HCT116 (cell line): ENCODE measurements at regions not wholly inside any gene's neighbourhood (a gene's known extent, or its start where the extent isn't known, plus 50 kb on each side); places are given as distances from the start of the nearest gene placed in this dataset.

Source experiments
- ATAC-seq: fragments of 200-7000 bp; cut with Tn5 transposase; 2 replicates; pipeline ENCODE4 v1.9.1; 2020; ENCODE audit warnings: mild to moderate bottlenecking, moderate library complexity
- BruUV-seq: library from RNA; stranded (reverse); fragments of 400-500 nt; replicated peaks from 2 replicates; lab custom pipeline; 2021; lab: Mats Ljungman, UMichigan
- CTCF ChIA-PET: fragments of 300-600 bp; sonication (Branson Sonifier 250); formaldehyde crosslinking; loops from one replicate; lab custom pipeline; 2021; ENCODE audit warnings: antibody characterized with exemption; lab: Charles Lee
- POLR2A ChIA-PET: fragments of 300-600, 350-600 bp; sonication (Branson Sonifier 250); formaldehyde crosslinking; loops from one replicate; lab custom pipeline; 2021; ENCODE audit warnings: antibody characterized with exemption; lab: Charles Lee
- RAD21 ChIA-PET, 2 experiments: fragments of 300-600 bp; sonication (Branson Sonifier 250); formaldehyde crosslinking; loops; one replicate each; lab custom pipeline; 2023; ENCODE audit warnings: low total read pairs in 2 of 2; ENCODE audit not compliant: uncharacterized antibody in 2 of 2, unreplicated experiment in 2 of 2, low non-redundant PET in 1 of 2; lab: Charles Lee
- DNase-seq: peaks from one replicate; pipeline ENCODE4 v3.0.0-alpha.2; 2010; ENCODE audit warnings: low read depth, low spot score
- H2AFZ ChIP-seq: fragments of 200-600 bp; shearing (Covaris generic), sonication (generic); 2 replicates; pipeline ENCODE4 v1.6.1; 2017; ENCODE audit warnings: low read depth, mixed run types, mixed read lengths, antibody characterized with exemption, low read length; ENCODE audit not compliant: poor library complexity, severe bottlenecking
- H3K27ac ChIP-seq: 2 replicates; pipeline ENCODE4 v1.5.1; 2012; ENCODE audit warnings: low read depth, low read length
- H3K27me3 ChIP-seq: fragments of 200-600 bp; sonication (generic); 2 replicates; pipeline ENCODE4 v1.6.1; 2016; ENCODE audit warnings: mixed run types, low read length, mixed read lengths; ENCODE audit not compliant: insufficient read depth
- H3K36me3 ChIP-seq, 2 experiments: fragments of 200-500 bp in 1 of 2; fragments of 200-600 bp in 1 of 2; sonication (Bioruptor generic) in 1 of 2; sonication (generic) in 1 of 2; 2 replicates each; pipeline versions ENCODE4 v1.5.1 to v1.6.1; 2014 to 2016; ENCODE audit warnings: low read length in 2 of 2, inconsistent platforms in 1 of 2, mixed read lengths in 1 of 2, mixed run types in 1 of 2; ENCODE audit not compliant: insufficient read depth in 2 of 2, control insufficient read depth in 1 of 2
- H3K4me1 ChIP-seq, 2 experiments: fragments of 200-600 bp in 1 of 2; sonication (generic) in 1 of 2; 2 replicates each; pipeline versions ENCODE4 v1.5.1 to v1.6.1; 2012 to 2017; ENCODE audit warnings: low read length in 2 of 2, inconsistent platforms in 1 of 2, mild to moderate bottlenecking in 1 of 2, mixed read lengths in 1 of 2, mixed run types in 1 of 2, moderate library complexity in 1 of 2; ENCODE audit not compliant: insufficient read depth in 2 of 2, control insufficient read depth in 1 of 2
- H3K4me2 ChIP-seq: fragments of 200-600 bp; sonication (generic); 2 replicates; pipeline ENCODE4 v1.6.1; 2017; ENCODE audit warnings: mixed run types, low read length, mixed read lengths
- H3K4me3 ChIP-seq, 2 experiments: fragments of 200-600 bp in 1 of 2; sonication (generic) in 1 of 2; replicated peaks in 1 of 2; 2 replicates each; pipeline ENCODE4 v1.5.1; 2011 to 2016; ENCODE audit warnings: low read length in 2 of 2, control low read depth in 1 of 2, low read depth in 1 of 2, mild to moderate bottlenecking in 1 of 2, mixed read lengths in 1 of 2, mixed run types in 1 of 2
- H3K79me2 ChIP-seq: fragments of 200-600 bp; sonication (generic); 2 replicates; pipeline ENCODE4 v1.6.1; 2017; ENCODE audit warnings: mild to moderate bottlenecking, mixed run types, low read length, moderate library complexity, mixed read lengths; ENCODE audit not compliant: insufficient read depth
- H3K9ac ChIP-seq: fragments of 200-600 bp; sonication (generic); 2 replicates; pipeline ENCODE4 v1.6.1; 2016; ENCODE audit warnings: low read length, mixed read lengths
- H3K9me2 ChIP-seq: fragments of 200-600 bp; sonication (generic), shearing (Covaris generic); 2 replicates; pipeline ENCODE4 v1.6.1; 2017; ENCODE audit warnings: mixed run types, mild to moderate bottlenecking, moderate library complexity; ENCODE audit not compliant: insufficient read depth
- H3K9me3 ChIP-seq, 2 experiments: fragments of 200-500 bp in 1 of 2; fragments of 200-600 bp in 1 of 2; sonication (Bioruptor generic) in 1 of 2; sonication (generic) in 1 of 2; 2 replicates each; pipeline ENCODE4 v1.6.1; 2014 to 2017; ENCODE audit warnings: low read length in 2 of 2, mixed read lengths in 2 of 2, inconsistent platforms in 1 of 2, low read depth in 1 of 2, mild to moderate bottlenecking in 1 of 2, mixed run types in 1 of 2, moderate library complexity in 1 of 2; ENCODE audit not compliant: control insufficient read depth in 1 of 2, insufficient read depth in 1 of 2
- H4K20me1 ChIP-seq: fragments of 200-600 bp; sonication (generic), shearing (Covaris generic); 2 replicates; pipeline ENCODE4 v1.6.1; 2017; ENCODE audit warnings: mixed run types, mild to moderate bottlenecking, moderate library complexity; ENCODE audit not compliant: insufficient read depth
- CEBPB ChIP-seq: IDR thresholded peaks from 2 replicates; pipeline ENCODE4 v1.6.1; 2012; ENCODE audit warnings: low read depth
- FOSL1 ChIP-seq: IDR thresholded peaks from 2 replicates; pipeline ENCODE4 v1.6.1; 2012; ENCODE audit warnings: low read depth
- JUND ChIP-seq: IDR thresholded peaks from 2 replicates; pipeline ENCODE4 v1.6.1; 2012
- POLR2AphosphoS5 ChIP-seq: IDR thresholded peaks from 2 replicates; pipeline ENCODE4 v1.6.1; 2011; ENCODE audit warnings: mild to moderate bottlenecking, low read depth, low read length, moderate library complexity
- RAD21 ChIP-seq: IDR thresholded peaks from 2 replicates; pipeline ENCODE4 v1.6.1; 2012; ENCODE audit warnings: low read depth, mild to moderate bottlenecking
- SP1 ChIP-seq: IDR thresholded peaks from 2 replicates; pipeline ENCODE4 v1.6.1; 2012; ENCODE audit warnings: low read depth
- SRF ChIP-seq: IDR thresholded peaks from 2 replicates; pipeline ENCODE4 v1.6.1; 2012; ENCODE audit warnings: low read depth
- YY1 ChIP-seq: IDR thresholded peaks from 2 replicates; pipeline ENCODE4 v1.6.1; 2011; ENCODE audit warnings: low read length, low read depth, moderate library complexity, mild to moderate bottlenecking; ENCODE audit not compliant: insufficient replicate concordance; ENCODE audit errors: extremely low read depth
- ZFX ChIP-seq: fragments of 450-650 bp; IDR thresholded peaks from 2 replicates; pipeline ENCODE4 v1.6.1; 2017
- intact Hi-C: fragments of 100-400 bp; cut with micrococcal nuclease; formaldehyde crosslinking; loops from 2 replicates; pipeline ENCODE4 v1.10.0; 2022
- TF ChIP-seq, protein P1 (sequence below): IDR thresholded peaks from 2 replicates; pipeline ENCODE4 v1.6.1; 2011; ENCODE audit warnings: mild to moderate bottlenecking, low read length, moderate library complexity; ENCODE audit not compliant: insufficient replicate concordance; ENCODE audit errors: extremely low read depth
- TF ChIP-seq, protein P2 (sequence below), 3 experiments: fragments of 200-600 bp in 1 of 3; sonication (generic) in 1 of 3; IDR thresholded peaks in 2 of 3; conservative IDR thresholded peaks in 1 of 3; 2 replicates each; pipeline ENCODE4 v1.5.1; 2012 to 2017; ENCODE audit warnings: low read depth in 2 of 3, low read length in 2 of 3, antibody characterized with exemption in 1 of 3, borderline replicate concordance in 1 of 3, control low read depth in 1 of 3, mild to moderate bottlenecking in 1 of 3, mixed read lengths in 1 of 3, mixed run types in 1 of 3, moderate library complexity in 1 of 3; ENCODE audit not compliant: insufficient read depth in 1 of 3

DNA sequence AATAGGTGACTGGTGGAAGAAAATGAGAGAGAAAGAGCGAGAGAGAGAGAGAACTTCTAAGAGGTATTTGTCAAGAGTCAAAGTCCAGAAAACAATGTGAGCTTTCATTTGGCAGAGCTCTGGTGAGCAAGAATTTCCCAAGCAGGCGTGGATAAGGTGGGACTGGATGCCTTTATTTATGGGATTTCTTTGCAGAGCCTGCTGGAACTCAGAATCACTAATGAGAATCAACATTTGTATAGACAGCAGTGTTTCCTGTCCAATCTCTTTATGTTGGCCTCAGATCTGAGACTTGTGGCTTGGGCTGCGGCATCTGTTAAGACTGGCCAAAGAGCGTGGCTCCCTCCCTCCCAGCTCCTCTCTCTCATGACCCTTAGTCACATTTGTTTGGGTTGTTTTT, 67.9 kb upstream of the TBL1X start:
- ChIA-PET CTCF (no interaction called here), POLR2A (no interaction called here), RAD21 (no interaction called here)
- Histone ChIP-seq H3K9me2 (no peaks in the 10 kb centered on the region), H3K27ac (no peak overlapping the region), H3K4me1 (no peaks in the 10 kb centered on the region), H2AFZ (no peak overlapping the region), H3K36me3 (no peaks in the 10 kb centered on the region), H3K4me3 (no peak overlapping the region), H4K20me1 (no peaks in the 10 kb centered on the region), H3K4me2 (no peak overlapping the region), H3K27me3 (no peaks in the 10 kb centered on the region), H3K9ac (no peak overlapping the region), H3K9me3 (no peaks in the 10 kb centered on the region), H3K79me2 (no peaks in the 10 kb centered on the region)
- ATAC-seq = no peak
- no peak for DNase-seq
- intact Hi-C loops = no loop called here
- TF ChIP-seq YY1 (no peak), SP1 (no peak), CEBPB (no peak), SRF (no peak), POLR2AphosphoS5 (no peak), ZFX (no peak), FOSL1 (no peak), RAD21 (no peak), JUND (no peak)
- TF ChIP-seq, protein P1, sequence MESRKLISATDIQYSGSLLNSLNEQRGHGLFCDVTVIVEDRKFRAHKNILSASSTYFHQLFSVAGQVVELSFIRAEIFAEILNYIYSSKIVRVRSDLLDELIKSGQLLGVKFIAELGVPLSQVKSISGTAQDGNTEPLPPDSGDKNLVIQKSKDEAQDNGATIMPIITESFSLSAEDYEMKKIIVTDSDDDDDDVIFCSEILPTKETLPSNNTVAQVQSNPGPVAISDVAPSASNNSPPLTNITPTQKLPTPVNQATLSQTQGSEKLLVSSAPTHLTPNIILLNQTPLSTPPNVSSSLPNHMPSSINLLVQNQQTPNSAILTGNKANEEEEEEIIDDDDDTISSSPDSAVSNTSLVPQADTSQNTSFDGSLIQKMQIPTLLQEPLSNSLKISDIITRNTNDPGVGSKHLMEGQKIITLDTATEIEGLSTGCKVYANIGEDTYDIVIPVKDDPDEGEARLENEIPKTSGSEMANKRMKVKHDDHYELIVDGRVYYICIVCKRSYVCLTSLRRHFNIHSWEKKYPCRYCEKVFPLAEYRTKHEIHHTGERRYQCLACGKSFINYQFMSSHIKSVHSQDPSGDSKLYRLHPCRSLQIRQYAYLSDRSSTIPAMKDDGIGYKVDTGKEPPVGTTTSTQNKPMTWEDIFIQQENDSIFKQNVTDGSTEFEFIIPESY = no peak
- TF ChIP-seq, protein P2, sequence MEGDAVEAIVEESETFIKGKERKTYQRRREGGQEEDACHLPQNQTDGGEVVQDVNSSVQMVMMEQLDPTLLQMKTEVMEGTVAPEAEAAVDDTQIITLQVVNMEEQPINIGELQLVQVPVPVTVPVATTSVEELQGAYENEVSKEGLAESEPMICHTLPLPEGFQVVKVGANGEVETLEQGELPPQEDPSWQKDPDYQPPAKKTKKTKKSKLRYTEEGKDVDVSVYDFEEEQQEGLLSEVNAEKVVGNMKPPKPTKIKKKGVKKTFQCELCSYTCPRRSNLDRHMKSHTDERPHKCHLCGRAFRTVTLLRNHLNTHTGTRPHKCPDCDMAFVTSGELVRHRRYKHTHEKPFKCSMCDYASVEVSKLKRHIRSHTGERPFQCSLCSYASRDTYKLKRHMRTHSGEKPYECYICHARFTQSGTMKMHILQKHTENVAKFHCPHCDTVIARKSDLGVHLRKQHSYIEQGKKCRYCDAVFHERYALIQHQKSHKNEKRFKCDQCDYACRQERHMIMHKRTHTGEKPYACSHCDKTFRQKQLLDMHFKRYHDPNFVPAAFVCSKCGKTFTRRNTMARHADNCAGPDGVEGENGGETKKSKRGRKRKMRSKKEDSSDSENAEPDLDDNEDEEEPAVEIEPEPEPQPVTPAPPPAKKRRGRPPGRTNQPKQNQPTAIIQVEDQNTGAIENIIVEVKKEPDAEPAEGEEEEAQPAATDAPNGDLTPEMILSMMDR (IDR thresholded peaks at IDR 0.05 in 2 of 3, conservative IDR thresholded peaks at IDR 0.05 in 1 of 3; ENCODE audit: borderline replicate concordance in 1 of 3, insufficient read depth in 1 of 3, low read depth in 2 of 3, low read length in 2 of 3) = no peak
- BruUV-seq = no TSS peak
